ENCODE measurements at regions not wholly inside any gene's neighbourhood (a gene's known extent, or its start where the extent isn't known, plus 50 kb on each side); places are given as distances from the start of the nearest gene placed in this dataset.

- Histone ChIP-seq H3K27me3 (ENCODE audit: low read depth) (peaks cover 10% of the 10 kb centered on the region), H3K27ac (replicated peaks) (no peak overlapping the region), H3K36me3 (no peaks in the 10 kb centered on the region), H3K4me3 (no peak overlapping the region), H3K9me3 (replicated peaks) (no peaks in the 10 kb centered on the region), H3K4me1 (no peaks in the 10 kb centered on the region)
- TF ChIP-seq CTCF (IDR thresholded peaks at IDR 0.05; ENCODE audit: borderline replicate concordance) = no peak
- no peak for DNase-seq
- intact Hi-C loops (cut with micrococcal nuclease) = no loop called here
Observed at GRCh38 chr20:60478533-60478932, 520.3 kb downstream of the CDH26 start.

- Histone ChIP-seq H3K4me3 (no peak overlapping the region), H3K36me3 (no peaks in the 10 kb centered on the region), H3K9me3 (replicated peaks) (no peaks in the 10 kb centered on the region), H3K27me3 (ENCODE audit: low read depth) (peaks cover 19% of the 10 kb centered on the region), H3K4me1 (no peaks in the 10 kb centered on the region), H3K27ac (replicated peaks) (no peak overlapping the region)
- peak; percentile 47 for DNase-seq
- no peak for TF ChIP-seq CTCF (IDR thresholded peaks at IDR 0.05; ENCODE audit: borderline replicate concordance)
- intact Hi-C loops (cut with micrococcal nuclease) = no loop called here
Observed at GRCh38 chr20:60480950-60481742, 522.9 kb downstream of the CDH26 start.

- intact Hi-C loops (cut with micrococcal nuclease) = no loop called here
- Histone ChIP-seq H3K4me3 (no peak overlapping the region), H3K27me3 (ENCODE audit: low read depth) (peaks cover 19% of the 10 kb centered on the region), H3K9me3 (replicated peaks) (no peaks in the 10 kb centered on the region), H3K4me1 (no peaks in the 10 kb centered on the region), H3K36me3 (no peaks in the 10 kb centered on the region), H3K27ac (replicated peaks) (no peak overlapping the region)
- no peak for DNase-seq
- no peak for TF ChIP-seq CTCF (IDR thresholded peaks at IDR 0.05; ENCODE audit: borderline replicate concordance)
Observed at GRCh38 chr20:60481743-60482133, 523.5 kb downstream of the CDH26 start.

GRCh38 chr20:60482221-60483008 lies 524.2 kb downstream of the CDH26 start:
- H3K27ac ChIP-seq (replicated peaks) = no peak overlapping the region
- intact Hi-C loops (cut with micrococcal nuclease) = no loop called here
- no peak for DNase-seq

GRCh38 chr20:60483371-60483770 lies 525.1 kb downstream of the CDH26 start:
- Histone ChIP-seq H3K4me3 (no peak overlapping the region), H3K27ac (replicated peaks) (no peak overlapping the region), H3K9me3 (replicated peaks) (no peaks in the 10 kb centered on the region), H3K27me3 (ENCODE audit: low read depth) (peaks cover 19% of the 10 kb centered on the region), H3K4me1 (no peaks in the 10 kb centered on the region), H3K36me3 (no peaks in the 10 kb centered on the region)
- DNase-seq = no peak
- intact Hi-C loops (cut with micrococcal nuclease) = no loop called here
- no peak for TF ChIP-seq CTCF (IDR thresholded peaks at IDR 0.05; ENCODE audit: borderline replicate concordance)

More at GRCh38 chr20:60482221-60483008, 524.2 kb downstream of the CDH26 start:
- H3K4me3 ChIP-seq = no peak overlapping the region
- H3K36me3 ChIP-seq = no peaks in the 10 kb centered on the region
- H3K9me3 ChIP-seq (replicated peaks) = no peaks in the 10 kb centered on the region
- peaks cover 19% of the 10 kb centered on the region for H3K27me3 ChIP-seq (ENCODE audit: low read depth)
- no peaks in the 10 kb centered on the region for H3K4me1 ChIP-seq
- no peak for TF ChIP-seq CTCF (IDR thresholded peaks at IDR 0.05; ENCODE audit: borderline replicate concordance)
